CD14-positive monocyte (primary cell): ENCODE measurements at regions not wholly inside any gene's neighbourhood (a gene's known extent, or its start where the extent isn't known, plus 50 kb on each side); places are given as distances from the start of the nearest gene placed in this dataset.

Source experiments
- DNase-seq, 3 donors: peaks; one replicate each; pipeline ENCODE4 v3.0.0-alpha.2; 2011 to 2022
- H2AFZ ChIP-seq: 2 replicates; pipeline ENCODE4 v1.6.0; 2012; ENCODE audit warnings: mild to moderate bottlenecking, low read depth, low read length, inconsistent platforms; ENCODE audit not compliant: insufficient read depth, poor library complexity, severe bottlenecking
- H3K27ac ChIP-seq, 2 donors: 1 replicate in 1 of 2; 2 replicates in 1 of 2; pipeline ENCODE4 v1.5.1; 2012 to 2013; ENCODE audit warnings: low read length in 2 of 2, control low read depth in 1 of 2, inconsistent platforms in 1 of 2, low read depth in 1 of 2, mild to moderate bottlenecking in 1 of 2
- H3K27me3 ChIP-seq, 2 donors: one replicate each; pipeline versions ENCODE4 v1.6.0 to v1.6.1; 2011 to 2013; ENCODE audit warnings: low read length in 2 of 2; ENCODE audit not compliant: control insufficient read depth in 2 of 2, insufficient read depth in 2 of 2
- H3K36me3 ChIP-seq, 2 donors: replicated peaks in 1 of 2; 1 replicate in 1 of 2; 2 replicates in 1 of 2; pipeline versions ENCODE4 v1.5.1 to v1.6.1; 2012 to 2013; ENCODE audit warnings: low read length in 2 of 2, control low read depth in 1 of 2, inconsistent platforms in 1 of 2, mild to moderate bottlenecking in 1 of 2; ENCODE audit not compliant: insufficient read depth in 2 of 2, control insufficient read depth in 1 of 2
- H3K4me1 ChIP-seq, 2 donors: 1 replicate in 1 of 2; 2 replicates in 1 of 2; pipeline versions ENCODE4 v1.5.1 to v1.6.1; 2012 to 2013; ENCODE audit warnings: low read length in 2 of 2, control low read depth in 1 of 2, inconsistent platforms in 1 of 2, mild to moderate bottlenecking in 1 of 2, moderate library complexity in 1 of 2; ENCODE audit not compliant: insufficient read depth in 2 of 2, control insufficient read depth in 1 of 2
- H3K4me2 ChIP-seq: replicated peaks from 2 replicates; pipeline ENCODE3; 2012; ENCODE audit warnings: low read length, moderate library complexity, mild to moderate bottlenecking; ENCODE audit not compliant: poor library complexity, severe bottlenecking; ENCODE audit errors: extremely low read depth
- H3K4me3 ChIP-seq, 3 experiments: fragments of 200-600 bp in 1 of 3; sonication (generic) in 1 of 3; replicated peaks in 1 of 3; 1 replicate in 2 of 3; 2 replicates in 1 of 3; pipeline ENCODE4 v1.5.1; 2011 to 2013; ENCODE audit warnings: low read length in 3 of 3, mild to moderate bottlenecking in 3 of 3, control low read depth in 2 of 3, low read depth in 2 of 3, inconsistent platforms in 1 of 3, moderate library complexity in 1 of 3
- H3K79me2 ChIP-seq: 2 replicates; pipeline ENCODE4 v1.6.0; 2012; ENCODE audit warnings: mild to moderate bottlenecking, control low read depth, inconsistent platforms, low read length, moderate library complexity; ENCODE audit not compliant: insufficient read depth
- H3K9ac ChIP-seq: 2 replicates; pipeline ENCODE4 v1.6.0; 2017; ENCODE audit warnings: low read length, mild to moderate bottlenecking; ENCODE audit not compliant: insufficient read depth, poor library complexity, severe bottlenecking
- H3K9me3 ChIP-seq, 2 donors: replicated peaks in 1 of 2; 1 replicate in 1 of 2; 2 replicates in 1 of 2; pipeline versions ENCODE4 v1.5.1 to v1.6.1; 2012 to 2013; ENCODE audit warnings: low read length in 2 of 2, control low read depth in 1 of 2; ENCODE audit not compliant: control insufficient read depth in 1 of 2, insufficient read depth in 1 of 2
- H4K20me1 ChIP-seq: 2 replicates; pipeline ENCODE4 v1.6.0; 2012; ENCODE audit warnings: mild to moderate bottlenecking, low read length, control low read depth, moderate library complexity; ENCODE audit not compliant: insufficient read depth
- H3K27ac Mint-ChIP-seq, 7 donors: one replicate each; pipeline ENCODE4 v1.8.0; 2020; ENCODE audit warnings: mild to moderate bottlenecking in 7 of 7, mixed read lengths in 7 of 7, moderate library complexity in 6 of 7, inconsistent platforms in 2 of 7
- H3K27me3 Mint-ChIP-seq, 3 donors: one replicate each; pipeline ENCODE4 v1.8.0; 2021 to 2022; ENCODE audit warnings: low read depth in 3 of 3, mild to moderate bottlenecking in 3 of 3, mixed read lengths in 3 of 3, moderate library complexity in 3 of 3, inconsistent platforms in 1 of 3
- H3K36me3 Mint-ChIP-seq, 2 donors: one replicate each; pipeline ENCODE4 v1.8.0; 2020; ENCODE audit warnings: mixed read lengths in 2 of 2, inconsistent platforms in 1 of 2, mild to moderate bottlenecking in 1 of 2
- H3K4me1 Mint-ChIP-seq: one replicate; pipeline ENCODE4 v1.8.0; 2020; ENCODE audit warnings: mild to moderate bottlenecking, mixed read lengths
- H3K4me3 Mint-ChIP-seq, 2 donors: one replicate each; pipeline ENCODE4 v1.8.0; 2020; ENCODE audit warnings: mild to moderate bottlenecking in 2 of 2, mixed read lengths in 2 of 2, moderate library complexity in 1 of 2
- H3K9me3 Mint-ChIP-seq, 7 donors: one replicate each; pipeline ENCODE4 v1.8.0; 2020 to 2022; ENCODE audit warnings: mixed read lengths in 7 of 7, mild to moderate bottlenecking in 6 of 7, moderate library complexity in 6 of 7, inconsistent platforms in 2 of 7
- CTCF ChIP-seq: fragments of 200-600 bp; IDR thresholded peaks from one replicate; pipeline ENCODE4 v1.8.0; 2022; ENCODE audit warnings: antibody characterized with exemption, mild to moderate bottlenecking
- WGBS: methylation state at CpG from one replicate; pipeline ENCODE4 v1.1.5; 2013; ENCODE audit warnings: missing lambda C conversion rate; ENCODE audit not compliant: insufficient coverage; 5-methylcytosine and 5-hydroxymethylcytosine counted together
- intact Hi-C, 2 donors: fragments of 100-400 bp; cut with micrococcal nuclease; formaldehyde crosslinking; loops; one replicate each; pipeline versions ENCODE4 v1.15.0 to v1.15.1; 2023

GRCh38 chr5:67447732-67448131, 251.1 kb upstream of the CD180 start:
- peak overlapping the region in 1 of 7 donors; percentile 2 for H3K27ac Mint-ChIP-seq
- Histone ChIP-seq H3K36me3 (no peaks in the 10 kb centered on the region), H3K9ac (no peak overlapping the region), H3K79me2 (no peaks in the 10 kb centered on the region), H4K20me1 (no peaks in the 10 kb centered on the region), H3K9me3 (no peaks in the 10 kb centered on the region), H3K4me1 (no peaks in the 10 kb centered on the region), H3K27ac (no peak overlapping the region), H2AFZ (no peak overlapping the region), H3K4me2 (no peak overlapping the region), H3K4me3 (no peak overlapping the region), H3K27me3 (no peaks in the 10 kb centered on the region)
- H3K4me3 Mint-ChIP-seq: no peak overlapping the region
- no peak for DNase-seq
- intact Hi-C loops: no loop called here
- no peaks in the 10 kb centered on the region for H3K36me3 Mint-ChIP-seq
- peaks cover 0 to 1% (median 1%) of the 10 kb centered on the region in 3 donors for H3K27me3 Mint-ChIP-seq
- H3K4me1 Mint-ChIP-seq: no peaks in the 10 kb centered on the region
- peaks cover 0 to 14% (median 12%) of the 10 kb centered on the region in 7 donors for H3K9me3 Mint-ChIP-seq
- TF ChIP-seq CTCF: no peak

GRCh38 chr5:67437905-67438845, 241.6 kb upstream of the CD180 start:
- Histone ChIP-seq H3K4me1 (no peaks in the 10 kb centered on the region), H4K20me1 (no peaks in the 10 kb centered on the region), H3K4me2 (no peak overlapping the region), H2AFZ (no peak overlapping the region), H3K27ac (no peak overlapping the region), H3K27me3 (no peaks in the 10 kb centered on the region), H3K4me3 (no peak overlapping the region), H3K9ac (no peak overlapping the region), H3K9me3 (no peaks in the 10 kb centered on the region), H3K36me3 (no peaks in the 10 kb centered on the region), H3K79me2 (no peaks in the 10 kb centered on the region)
- intact Hi-C loops: no loop called here
- Mint-ChIP-seq H3K4me1 (no peaks in the 10 kb centered on the region), H3K9me3 (peaks cover 0 to 6% (median 2%) of the 10 kb centered on the region in 7 donors), H3K36me3 (no peaks in the 10 kb centered on the region), H3K27ac (no peak overlapping the region), H3K4me3 (no peak overlapping the region), H3K27me3 (peaks cover 0 to 1% (median 0%) of the 10 kb centered on the region in 3 donors)
- DNase-seq: no peak
- WGBS: 0% methylated on average over 1 of the region's 6 CpGs
- TF ChIP-seq CTCF: no peak
